ENCODE measurements at regions not wholly inside any gene's neighbourhood (a gene's known extent, or its start where the extent isn't known, plus 50 kb on each side); places are given as distances from the start of the nearest gene placed in this dataset.

GRCh38 chr12:22115711-22116110 is 69.7 kb downstream of the CMAS start:
- Histone ChIP-seq H3K27ac (no peak overlapping the region), H3K27me3 (no peaks in the 10 kb centered on the region), H3K4me1 (peaks cover 0 to 21% (median 0%) of the 10 kb centered on the region in 3 donors), H3K36me3 (no peaks in the 10 kb centered on the region), H3K9me3 (no peaks in the 10 kb centered on the region), H3K4me3 (no peak overlapping the region)
- WGBS, 2 donors (ENCODE audit: low coverage in 1 of 2) = 14 to 83% methylated on average over 1 to 4 of the region's 4 CpGs
- ATAC-seq = no peak
- TF ChIP-seq EP300 (IDR thresholded peaks at IDR 0.05) = no peak
- no peak for TF ChIP-seq CTCF (IDR thresholded peaks at IDR 0.05)
- no peak for TF ChIP-seq POLR2AphosphoS5 (IDR thresholded peaks at IDR 0.05)
- TF ChIP-seq POLR2A (IDR thresholded peaks at IDR 0.05) = no peak

- Histone ChIP-seq H3K36me3 (no peaks in the 10 kb centered on the region), H3K4me1 (peaks cover 0 to 21% (median 0%) of the 10 kb centered on the region in 3 donors), H3K27me3 (no peaks in the 10 kb centered on the region), H3K9me3 (no peaks in the 10 kb centered on the region), H3K4me3 (no peak overlapping the region), H3K27ac (no peak overlapping the region)
- WGBS, 2 donors (ENCODE audit: low coverage in 1 of 2) = 71 to 86% methylated on average over 4 to 5 of the region's 5 CpGs
- no peak for TF ChIP-seq POLR2AphosphoS5 (IDR thresholded peaks at IDR 0.05)
- TF ChIP-seq EP300 (IDR thresholded peaks at IDR 0.05) = no peak
- no peak for TF ChIP-seq CTCF (IDR thresholded peaks at IDR 0.05)
- no peak for TF ChIP-seq POLR2A (IDR thresholded peaks at IDR 0.05)
- no peak for ATAC-seq
Measured at GRCh38 chr12:22116376-22116775, 70.4 kb downstream of the CMAS start.

GRCh38 chr12:22117563-22118237 is 71.7 kb downstream of the CMAS start:
- Histone ChIP-seq H3K4me3 (no peak overlapping the region), H3K4me1 (peaks cover 0 to 29% (median 0%) of the 10 kb centered on the region in 3 donors), H3K36me3 (no peaks in the 10 kb centered on the region), H3K27ac (no peak overlapping the region), H3K9me3 (no peaks in the 10 kb centered on the region), H3K27me3 (no peaks in the 10 kb centered on the region)
- ATAC-seq = no peak
- 50 to 68% methylated on average over 3 of the region's 3 CpGs for WGBS, 2 donors (ENCODE audit: low coverage in 1 of 2)
- no peak for TF ChIP-seq EP300 (IDR thresholded peaks at IDR 0.05)
- no peak for TF ChIP-seq POLR2A (IDR thresholded peaks at IDR 0.05)
- no peak for TF ChIP-seq CTCF (IDR thresholded peaks at IDR 0.05)
- no peak for TF ChIP-seq POLR2AphosphoS5 (IDR thresholded peaks at IDR 0.05)

GRCh38 chr12:22118238-22118790 is 72.3 kb downstream of the CMAS start:
- no peak overlapping the region for H3K4me3 ChIP-seq
- H3K27ac ChIP-seq = no peak overlapping the region
- H3K36me3 ChIP-seq = no peaks in the 10 kb centered on the region
- no peaks in the 10 kb centered on the region for H3K27me3 ChIP-seq
- TF ChIP-seq CTCF (IDR thresholded peaks at IDR 0.05) = no peak
- TF ChIP-seq EP300 (IDR thresholded peaks at IDR 0.05) = no peak
- TF ChIP-seq POLR2AphosphoS5 (IDR thresholded peaks at IDR 0.05) = no peak
- no peak for TF ChIP-seq POLR2A (IDR thresholded peaks at IDR 0.05)
- H3K4me1 ChIP-seq = peaks cover 0 to 30% (median 0%) of the 10 kb centered on the region in 3 donors
- no peaks in the 10 kb centered on the region for H3K9me3 ChIP-seq
- no peak for ATAC-seq
- WGBS, 2 donors (ENCODE audit: low coverage in 1 of 2) = 80 to 92% methylated on average over 1 to 3 of the region's 3 CpGs

GRCh38 chr12:22121224-22121623 is 75.2 kb downstream of the CMAS start:
- peak in 3 of 4 experiments; percentile 10 to 24 (median 16) for TF ChIP-seq CTCF (IDR thresholded peaks at IDR 0.05)
- no peak for TF ChIP-seq POLR2A (IDR thresholded peaks at IDR 0.05)
- no peak for ATAC-seq
- Histone ChIP-seq H3K9me3 (no peaks in the 10 kb centered on the region), H3K4me1 (peaks cover 0 to 18% (median 0%) of the 10 kb centered on the region in 3 donors), H3K27me3 (no peaks in the 10 kb centered on the region), H3K4me3 (no peak overlapping the region), H3K27ac (no peak overlapping the region), H3K36me3 (no peaks in the 10 kb centered on the region)
- WGBS, 2 donors (ENCODE audit: low coverage in 1 of 2) = 17 to 65% methylated on average over 1 to 4 of the region's 4 CpGs
